Gastrocnemius medialis (tissue), 4 donors: ENCODE measurements at regions not wholly inside any gene's neighbourhood (a gene's known extent, or its start where the extent isn't known, plus 50 kb on each side); places are given as distances from the start of the nearest gene placed in this dataset.

Experiments
- ATAC-seq, 2 donors: fragments of 150-250 bp; one replicate each; pipeline ENCODE4 v1.9.1; 2016
- DNase-seq, 2 donors: peaks; one replicate each; pipeline ENCODE4 v3.0.0-alpha.2; 2019
- H3K27ac ChIP-seq, 4 donors: fragments of 200-600 bp; sonication (generic); 1 replicate in 1 of 4; 2 replicates in 3 of 4; pipeline ENCODE4 v1.5.1; 2016 to 2018; ENCODE audit warnings: mild to moderate bottlenecking in 2 of 4, moderate library complexity in 1 of 4
- H3K27me3 ChIP-seq, 3 donors: fragments of 200-600 bp; sonication (generic) in 2 of 3; 1 replicate in 1 of 3; 2 replicates in 2 of 3; pipeline versions ENCODE4 v1.5.1 to v1.6.0; 2016 to 2019; ENCODE audit warnings: mild to moderate bottlenecking in 1 of 3, moderate library complexity in 1 of 3
- H3K36me3 ChIP-seq, 2 donors: fragments of 200-600 bp; sonication (generic) in 1 of 2; one replicate each; pipeline ENCODE4 v1.5.1; 2017 to 2018
- H3K4me1 ChIP-seq, 2 donors: fragments of 200-600 bp; sonication (generic) in 1 of 2; one replicate each; pipeline ENCODE4 v1.5.1; 2016 to 2017; ENCODE audit warnings: mild to moderate bottlenecking in 2 of 2
- H3K4me3 ChIP-seq, 4 donors: fragments of 200-600 bp; sonication (generic) in 3 of 4; 1 replicate in 1 of 4; 2 replicates in 3 of 4; pipeline ENCODE4 v1.5.1; 2016 to 2019; ENCODE audit warnings: mild to moderate bottlenecking in 2 of 4
- H3K9me3 ChIP-seq, 3 donors: fragments of 200-600 bp; sonication (generic) in 2 of 3; 1 replicate in 1 of 3; 2 replicates in 2 of 3; pipeline ENCODE4 v1.5.1; 2016 to 2019
- POLR2A ChIP-seq, 2 donors: fragments of 450-650 bp; IDR thresholded peaks; one replicate each; pipeline ENCODE4 v1.6.1; 2017; ENCODE audit warnings: antibody characterized with exemption in 2 of 2, mild to moderate bottlenecking in 2 of 2, moderate library complexity in 2 of 2
- in situ Hi-C, 4 donors: fragments of 200-750 bp; cut with MboI; loops; one replicate each; pipeline versions ENCODE4 v1.15.0 to v1.8.0; 2017; ENCODE audit warnings: low sequenced_read_pairs in 4 of 4
- intact Hi-C: fragments of 100-400 bp; cut with DNase I; formaldehyde crosslinking; loops from one replicate; pipeline ENCODE4 v1.15.1; 2023; ENCODE audit warnings: low total_unique reads
- TF ChIP-seq, protein P1 (sequence below), 5 experiments: fragments of 450-650 bp in 3 of 5; fragments of 200-600 bp in 2 of 5; sonication (generic) in 2 of 5; IDR thresholded peaks in 4 of 5; conservative IDR thresholded peaks in 1 of 5; 1 replicate in 4 of 5; 2 replicates in 1 of 5; pipeline ENCODE4 v1.5.1; 2016 to 2019; ENCODE audit warnings: antibody characterized with exemption in 5 of 5, mild to moderate bottlenecking in 3 of 5, moderate library complexity in 3 of 5

DNA sequence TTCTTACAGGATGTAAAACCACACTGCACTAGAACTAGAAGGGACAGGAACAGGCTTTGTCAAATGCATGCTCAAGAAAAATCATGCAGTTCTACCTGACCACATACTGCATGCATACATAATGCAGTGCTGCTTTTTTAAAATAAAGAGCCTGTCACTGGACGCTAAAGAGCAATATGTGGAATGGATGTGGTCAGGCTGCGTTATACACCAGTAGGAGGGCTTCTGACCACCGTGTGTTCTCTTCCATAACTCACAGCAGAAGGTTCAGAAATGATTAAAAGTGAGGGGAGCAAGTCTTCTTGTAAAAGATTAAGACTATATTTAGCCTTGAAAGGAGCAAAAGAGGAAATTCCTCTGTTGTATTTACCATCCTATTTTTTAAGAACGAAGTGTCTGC, 392.0 kb downstream of the EMP1 start:
- Histone ChIP-seq H3K36me3 (no peaks in the 10 kb centered on the region), H3K9me3 (no peaks in the 10 kb centered on the region), H3K4me1 (no peaks in the 10 kb centered on the region), H3K27me3 (no peaks in the 10 kb centered on the region), H3K4me3 (no peak overlapping the region), H3K27ac (no peak overlapping the region)
- intact Hi-C loops (no loop called here), in situ Hi-C loops (no loop called here)
- TF ChIP-seq, protein P1, sequence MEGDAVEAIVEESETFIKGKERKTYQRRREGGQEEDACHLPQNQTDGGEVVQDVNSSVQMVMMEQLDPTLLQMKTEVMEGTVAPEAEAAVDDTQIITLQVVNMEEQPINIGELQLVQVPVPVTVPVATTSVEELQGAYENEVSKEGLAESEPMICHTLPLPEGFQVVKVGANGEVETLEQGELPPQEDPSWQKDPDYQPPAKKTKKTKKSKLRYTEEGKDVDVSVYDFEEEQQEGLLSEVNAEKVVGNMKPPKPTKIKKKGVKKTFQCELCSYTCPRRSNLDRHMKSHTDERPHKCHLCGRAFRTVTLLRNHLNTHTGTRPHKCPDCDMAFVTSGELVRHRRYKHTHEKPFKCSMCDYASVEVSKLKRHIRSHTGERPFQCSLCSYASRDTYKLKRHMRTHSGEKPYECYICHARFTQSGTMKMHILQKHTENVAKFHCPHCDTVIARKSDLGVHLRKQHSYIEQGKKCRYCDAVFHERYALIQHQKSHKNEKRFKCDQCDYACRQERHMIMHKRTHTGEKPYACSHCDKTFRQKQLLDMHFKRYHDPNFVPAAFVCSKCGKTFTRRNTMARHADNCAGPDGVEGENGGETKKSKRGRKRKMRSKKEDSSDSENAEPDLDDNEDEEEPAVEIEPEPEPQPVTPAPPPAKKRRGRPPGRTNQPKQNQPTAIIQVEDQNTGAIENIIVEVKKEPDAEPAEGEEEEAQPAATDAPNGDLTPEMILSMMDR (IDR thresholded peaks at IDR 0.05 in 4 of 5, conservative IDR thresholded peaks at IDR 0.05 in 1 of 5) = no peak
- ATAC-seq (no peak), DNase-seq (no peak)

DNA sequence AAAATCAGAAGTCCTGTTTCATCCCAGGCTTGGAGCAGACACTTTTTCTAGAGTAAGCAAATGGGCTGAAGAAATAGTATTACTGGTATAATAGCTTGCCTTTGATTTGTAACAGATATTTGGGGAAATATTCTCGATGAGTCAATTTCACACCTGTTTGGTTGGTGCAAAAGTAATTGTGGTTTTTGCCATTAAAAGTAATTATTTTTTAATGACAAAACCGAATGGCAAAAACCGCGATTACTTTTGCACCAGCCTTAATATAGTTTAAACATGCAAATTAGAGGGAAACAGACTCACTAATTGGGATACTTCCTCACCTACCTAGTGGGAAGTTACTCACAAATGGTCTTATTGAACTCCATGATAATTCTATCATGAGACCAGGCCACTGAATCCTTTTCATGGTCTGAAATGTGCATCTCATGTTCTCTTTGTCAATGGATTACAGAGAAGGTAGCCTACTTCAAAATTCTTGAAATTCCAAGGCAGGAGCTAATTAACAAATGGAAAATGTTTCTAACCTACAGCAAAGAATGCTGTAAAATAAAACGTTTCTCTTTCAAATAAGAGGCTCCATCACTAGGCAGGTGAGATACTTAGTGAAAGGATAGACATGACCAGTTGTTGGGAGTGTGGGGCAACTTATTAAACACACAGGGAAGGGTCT, 391.3 kb downstream of the EMP1 start:
- in situ Hi-C loops (no loop called here), intact Hi-C loops (no loop called here)
- no peak overlapping the region for H3K27ac ChIP-seq
- no peak for TF ChIP-seq POLR2A (IDR thresholded peaks at IDR 0.05)
- TF ChIP-seq, protein P1 (IDR thresholded peaks at IDR 0.05 in 4 of 5, conservative IDR thresholded peaks at IDR 0.05 in 1 of 5) = no peak
- H3K4me1 ChIP-seq = no peaks in the 10 kb centered on the region
- ATAC-seq (no peak), DNase-seq (no peak)
- no peaks in the 10 kb centered on the region for H3K9me3 ChIP-seq
- H3K27me3 ChIP-seq = no peaks in the 10 kb centered on the region
- no peak overlapping the region for H3K4me3 ChIP-seq
- H3K36me3 ChIP-seq = no peaks in the 10 kb centered on the region

GRCh38 chr12:13586361-13586760, 389.8 kb downstream of the EMP1 start:
- DNase-seq = no peak
- Histone ChIP-seq H3K9me3 (no peaks in the 10 kb centered on the region), H3K27me3 (no peaks in the 10 kb centered on the region), H3K36me3 (no peaks in the 10 kb centered on the region), H3K27ac (no peak overlapping the region), H3K4me1 (no peaks in the 10 kb centered on the region), H3K4me3 (no peak overlapping the region)
- intact Hi-C loops (no loop called here), in situ Hi-C loops (no loop called here)
- TF ChIP-seq, protein P1 (IDR thresholded peaks at IDR 0.05 in 4 of 5, conservative IDR thresholded peaks at IDR 0.05 in 1 of 5) = no peak
- TF ChIP-seq POLR2A (IDR thresholded peaks at IDR 0.05) = no peak
- no peak for ATAC-seq

DNA sequence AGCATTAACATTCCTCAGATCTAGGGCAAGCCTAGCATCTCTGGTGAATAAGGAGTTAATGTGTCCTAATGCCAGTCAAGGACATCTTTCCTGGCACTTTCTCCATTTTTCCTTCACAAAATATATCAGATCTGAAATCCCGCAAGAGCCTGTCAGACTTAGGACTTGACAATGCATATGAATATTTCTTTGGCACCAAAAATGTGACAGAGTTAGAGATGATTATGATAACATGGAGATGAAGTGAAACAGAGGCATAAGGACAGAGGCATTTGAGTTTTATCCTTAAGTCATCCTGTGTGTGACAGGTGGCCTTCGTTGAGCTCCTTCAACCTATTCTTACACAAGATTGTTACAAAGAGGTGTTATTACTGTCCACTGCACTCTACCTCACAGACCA, 388.0 kb downstream of the EMP1 start:
- ATAC-seq (no peak), DNase-seq (no peak)
- Histone ChIP-seq H3K27me3 (no peaks in the 10 kb centered on the region), H3K4me1 (no peaks in the 10 kb centered on the region), H3K9me3 (no peaks in the 10 kb centered on the region), H3K4me3 (no peak overlapping the region), H3K36me3 (no peaks in the 10 kb centered on the region), H3K27ac (no peak overlapping the region)
- intact Hi-C loops (no loop called here), in situ Hi-C loops (no loop called here)
- TF ChIP-seq, protein P1 (IDR thresholded peaks at IDR 0.05 in 4 of 5, conservative IDR thresholded peaks at IDR 0.05 in 1 of 5) = no peak
- no peak for TF ChIP-seq POLR2A (IDR thresholded peaks at IDR 0.05)

GRCh38 chr12:13583630-13584029, 387.1 kb downstream of the EMP1 start:
- no peak for DNase-seq
- TF ChIP-seq, protein P1 (IDR thresholded peaks at IDR 0.05 in 4 of 5, conservative IDR thresholded peaks at IDR 0.05 in 1 of 5) = no peak
- TF ChIP-seq POLR2A (IDR thresholded peaks at IDR 0.05) = no peak
- no peak for ATAC-seq
- in situ Hi-C loops (no loop called here), intact Hi-C loops (no loop called here)
- Histone ChIP-seq H3K27me3 (no peaks in the 10 kb centered on the region), H3K27ac (no peak overlapping the region), H3K4me3 (no peak overlapping the region), H3K36me3 (no peaks in the 10 kb centered on the region), H3K9me3 (no peaks in the 10 kb centered on the region), H3K4me1 (no peaks in the 10 kb centered on the region)
